IPS-18c (cell line): ENCODE measurements at regions not wholly inside any gene's neighbourhood (a gene's known extent, or its start where the extent isn't known, plus 50 kb on each side); places are given as distances from the start of the nearest gene placed in this dataset.

ENCODE experiments used
- H3K4me3 ChIP-seq: 2 replicates; pipeline ENCODE4 v1.7.0; 2013; ENCODE audit warnings: low read depth, mild to moderate bottlenecking, low read length, moderate library complexity; ENCODE audit not compliant: insufficient read depth
- H3K9me3 ChIP-seq: one replicate; pipeline ENCODE4 v1.6.1; 2013; ENCODE audit warnings: mild to moderate bottlenecking, low read length, moderate library complexity; ENCODE audit not compliant: control insufficient read depth, insufficient read depth

DNA sequence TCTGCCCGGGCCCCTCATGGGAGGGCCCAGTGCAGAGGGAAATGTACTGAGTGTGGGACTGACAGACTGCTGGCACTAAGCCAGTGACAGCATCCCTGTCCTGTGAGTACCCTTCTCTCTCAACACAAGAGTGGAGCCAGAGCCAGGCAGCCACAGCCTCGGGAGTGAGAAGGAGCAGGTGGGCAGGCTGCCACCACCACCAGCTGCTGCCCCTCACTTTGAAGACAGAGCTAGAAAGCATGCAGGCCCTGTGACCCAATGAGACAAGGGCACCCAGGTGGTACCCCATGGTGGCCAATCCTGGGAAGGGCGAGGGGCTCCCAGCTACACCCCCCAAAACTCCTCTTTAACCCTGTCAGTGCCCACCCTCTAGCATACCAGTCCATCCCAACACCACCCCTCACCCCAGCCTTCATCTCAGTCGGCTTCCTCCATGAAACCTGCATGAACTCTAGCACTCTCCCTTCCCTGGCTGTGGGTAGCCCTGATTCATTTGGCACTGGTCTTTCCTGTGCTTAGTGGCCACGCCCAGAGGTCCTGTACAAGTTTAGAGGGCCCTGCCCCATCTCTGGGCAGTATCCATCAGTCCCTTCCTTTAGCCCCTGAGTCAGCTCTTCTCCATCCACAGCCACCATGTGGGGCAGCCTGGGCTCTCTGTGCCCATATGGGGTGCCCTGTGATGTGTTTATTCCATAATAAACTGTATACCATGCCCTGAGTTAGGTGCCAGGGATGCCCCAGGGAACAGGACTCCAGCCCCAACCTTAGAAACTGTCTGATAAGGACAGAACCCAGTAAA lies 207.0 kb upstream of the ZMIZ1 start:
- no peaks in the 10 kb centered on the region for H3K9me3 ChIP-seq
- H3K4me3 ChIP-seq: no peak overlapping the region

DNA sequence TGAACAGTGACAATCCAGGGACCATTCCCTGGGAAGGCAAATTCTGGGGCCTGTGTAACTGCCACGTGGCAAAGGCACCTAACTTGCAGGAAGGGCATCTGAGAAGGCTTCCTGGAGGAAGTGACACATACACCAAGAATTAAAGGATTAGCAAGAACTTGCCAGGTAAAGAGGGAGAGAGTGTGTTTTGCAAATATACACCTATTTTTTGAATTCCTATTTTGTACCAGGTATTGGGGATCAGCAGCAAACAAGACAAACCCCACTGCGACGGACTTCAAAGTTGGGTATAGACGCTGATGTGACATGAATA lies 206.5 kb upstream of the ZMIZ1 start:
- no peak overlapping the region for H3K4me3 ChIP-seq
- H3K9me3 ChIP-seq: no peaks in the 10 kb centered on the region

DNA sequence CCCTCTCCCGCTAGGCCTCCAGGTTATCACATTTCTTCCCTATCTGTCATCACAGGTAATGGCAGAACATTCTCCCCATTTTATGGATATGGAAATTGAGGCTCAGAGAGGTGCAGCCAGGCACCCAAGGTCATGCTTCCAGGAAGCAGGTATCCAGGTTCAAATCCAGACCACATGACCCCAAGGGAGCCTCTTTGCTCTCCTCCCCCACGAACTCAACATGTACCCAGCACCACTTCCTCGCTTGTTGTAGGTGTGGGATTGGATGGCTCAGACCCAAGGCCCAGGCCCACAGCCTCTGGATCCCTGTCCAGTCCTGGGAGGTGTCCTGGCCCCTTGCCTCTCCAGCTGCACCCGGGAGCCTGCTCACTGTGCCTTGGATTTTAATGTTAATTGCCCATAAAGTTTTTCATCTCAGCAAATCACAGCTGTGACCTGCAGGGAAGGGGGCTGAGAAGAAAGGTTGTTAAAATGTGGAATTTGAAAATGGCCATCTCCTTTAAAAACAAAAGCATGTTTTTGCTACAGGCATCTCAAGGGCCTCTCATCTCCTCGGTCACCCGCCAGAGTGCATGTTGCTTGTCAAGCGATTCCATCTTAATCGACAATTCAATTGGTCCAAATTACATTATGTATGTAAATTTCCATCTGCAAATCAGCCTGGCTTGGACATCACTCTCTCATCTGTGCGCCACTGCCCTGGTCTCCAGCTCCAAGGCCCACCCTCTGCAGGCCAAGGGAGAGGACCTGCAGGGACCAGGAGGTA lies 205.4 kb upstream of the ZMIZ1 start:
- Histone ChIP-seq H3K4me3 (no peak overlapping the region), H3K9me3 (no peaks in the 10 kb centered on the region)

DNA sequence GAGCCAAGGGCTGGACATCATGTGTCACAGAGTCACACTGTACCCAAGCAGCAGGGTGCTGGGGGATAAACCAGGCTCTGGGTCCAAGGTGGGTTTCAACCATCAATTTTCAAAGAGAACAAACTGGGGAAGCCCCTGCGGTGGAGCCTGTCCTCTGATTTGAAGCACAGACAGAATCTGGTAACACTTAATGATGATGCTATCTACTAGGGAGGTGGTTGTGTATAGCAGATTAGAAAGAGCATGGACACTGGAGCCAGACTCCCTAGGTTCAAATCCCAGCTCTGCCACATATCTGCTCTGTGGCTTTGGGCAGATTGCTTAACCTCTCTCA lies 204.9 kb upstream of the ZMIZ1 start:
- Histone ChIP-seq H3K4me3 (no peak overlapping the region), H3K9me3 (no peaks in the 10 kb centered on the region)

DNA sequence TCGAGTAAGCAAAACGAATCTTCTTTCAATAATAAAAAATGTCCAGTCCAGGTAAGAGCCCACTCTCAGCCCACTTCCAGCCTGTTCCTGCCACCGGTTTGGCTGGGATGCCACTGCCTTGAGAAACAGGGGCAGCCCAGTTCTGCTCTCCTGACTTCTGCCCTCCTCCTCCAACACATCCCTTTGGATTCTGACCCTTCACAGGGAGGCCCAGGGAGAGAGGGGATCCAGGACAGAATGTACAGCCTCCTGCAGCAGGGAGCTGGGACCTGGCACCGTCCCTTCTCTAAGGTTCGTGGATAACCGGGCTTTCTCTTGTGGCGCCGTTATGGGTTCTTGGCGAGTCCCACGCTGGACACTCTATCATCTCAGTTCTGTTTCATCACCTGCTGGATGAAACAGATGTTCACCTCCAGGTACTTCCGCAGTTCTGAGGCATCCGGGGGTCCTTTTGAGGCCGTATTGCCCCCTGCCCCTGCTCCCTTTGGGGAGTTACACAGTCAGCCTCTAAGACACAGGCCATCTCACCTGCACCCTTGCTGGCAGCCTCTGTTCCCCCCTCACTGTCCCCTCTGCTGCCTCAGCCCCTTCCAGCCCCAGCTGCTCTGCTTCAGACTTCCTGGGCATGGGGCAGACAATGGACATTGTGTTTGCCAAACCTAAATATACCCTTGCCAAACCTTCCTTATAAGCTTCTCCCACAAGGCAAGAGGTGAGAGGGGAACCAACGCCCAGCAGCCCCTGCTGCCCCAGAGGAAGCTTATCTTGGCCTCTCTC lies 203.8 kb upstream of the ZMIZ1 start:
- Histone ChIP-seq H3K4me3 (no peak overlapping the region), H3K9me3 (no peaks in the 10 kb centered on the region)

DNA sequence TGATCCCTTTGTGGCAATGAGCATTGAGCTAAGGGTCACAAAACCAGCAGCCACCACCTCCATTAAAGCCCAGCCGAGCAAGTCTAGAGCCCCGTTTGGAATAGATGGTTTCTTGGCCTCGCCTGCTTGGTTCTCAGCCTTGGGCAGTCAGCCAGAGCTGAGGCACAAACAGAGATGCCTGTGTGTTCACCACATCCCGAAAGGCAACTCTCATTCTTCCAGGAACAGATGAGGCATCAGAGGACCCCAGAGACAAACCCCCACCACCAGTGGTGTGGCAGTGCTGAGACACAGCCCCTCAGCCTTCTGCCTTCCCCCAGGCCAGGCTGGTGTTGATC lies 203.3 kb upstream of the ZMIZ1 start:
- H3K9me3 ChIP-seq: no peaks in the 10 kb centered on the region
- no peak overlapping the region for H3K4me3 ChIP-seq

DNA sequence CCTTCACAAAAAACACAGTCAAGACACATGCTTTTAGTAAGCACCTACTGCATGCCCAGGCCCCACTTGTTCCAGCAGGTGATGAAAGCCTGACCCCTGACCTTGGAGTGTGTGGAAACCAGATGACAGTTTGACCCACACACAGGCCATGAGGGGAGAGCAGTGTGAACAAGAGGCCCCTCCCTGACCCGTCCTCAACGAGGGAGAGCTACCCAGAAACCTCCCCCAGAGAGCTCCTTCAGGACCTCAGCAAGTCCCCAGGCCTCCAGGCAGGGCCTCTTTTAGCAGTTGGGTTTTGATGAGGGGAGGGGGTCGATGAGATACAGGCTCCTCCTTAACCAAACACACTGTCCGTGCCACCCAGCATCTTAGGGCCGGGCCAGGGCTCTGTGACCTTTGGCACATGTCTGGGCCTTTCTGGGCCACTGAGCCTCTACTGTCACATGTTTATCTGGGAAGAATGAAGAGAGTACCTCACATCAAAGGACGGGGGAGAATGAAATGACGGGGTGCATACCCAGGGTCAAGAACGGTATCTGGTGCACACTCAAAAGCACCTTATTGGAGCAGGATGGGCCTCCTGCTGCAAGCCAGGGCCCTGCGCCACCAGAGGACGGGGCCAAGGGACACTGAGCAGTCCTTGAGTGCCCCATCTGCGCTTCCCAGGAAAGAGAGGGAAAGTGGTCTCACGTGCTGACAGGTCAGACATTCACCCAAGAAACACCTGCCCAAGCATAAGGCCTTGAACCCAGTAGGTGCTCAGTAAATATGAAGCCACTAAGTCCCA lies 202.6 kb upstream of the ZMIZ1 start:
- no peak overlapping the region for H3K4me3 ChIP-seq
- no peaks in the 10 kb centered on the region for H3K9me3 ChIP-seq

DNA sequence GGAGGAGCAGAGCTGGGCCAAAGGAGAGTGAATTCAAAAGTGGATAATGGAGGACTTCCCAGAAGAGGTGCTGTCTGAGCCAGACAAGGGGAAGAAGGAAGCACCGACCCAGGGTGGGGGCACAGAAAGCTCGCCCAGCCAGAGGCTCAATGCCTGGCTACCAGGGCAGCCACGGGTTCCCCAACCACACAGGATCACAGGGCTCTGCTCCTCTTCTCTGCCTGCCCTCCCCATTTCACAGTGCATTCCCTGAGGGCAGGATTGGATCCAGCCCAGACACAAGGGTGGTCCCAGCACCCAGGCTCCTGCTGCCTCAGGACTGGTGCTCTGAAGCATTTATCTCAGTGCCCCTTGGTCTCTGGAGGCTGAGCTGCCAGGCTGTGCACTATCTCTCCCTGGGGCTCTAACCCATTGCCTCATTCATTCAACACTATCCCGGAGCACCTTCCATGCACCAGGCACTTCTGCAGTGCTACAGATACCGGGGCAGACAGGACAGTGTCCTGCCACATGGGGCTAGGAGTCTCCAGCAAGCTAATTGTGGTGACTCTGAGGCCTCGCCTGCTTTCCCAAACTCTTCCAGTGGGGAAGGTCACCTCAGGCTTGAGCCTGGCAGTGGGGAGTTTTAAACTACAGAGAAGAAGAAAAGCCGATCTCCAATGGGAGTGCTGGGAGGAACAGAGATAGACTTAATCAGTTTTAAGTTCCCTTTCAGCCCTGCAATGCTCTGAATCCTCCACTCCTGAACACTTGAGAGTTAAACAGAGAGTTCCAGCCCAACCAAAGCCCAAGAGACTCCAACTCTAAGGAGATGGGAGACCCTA lies 201.8 kb upstream of the ZMIZ1 start:
- H3K9me3 ChIP-seq: no peaks in the 10 kb centered on the region
- no peak overlapping the region for H3K4me3 ChIP-seq

DNA sequence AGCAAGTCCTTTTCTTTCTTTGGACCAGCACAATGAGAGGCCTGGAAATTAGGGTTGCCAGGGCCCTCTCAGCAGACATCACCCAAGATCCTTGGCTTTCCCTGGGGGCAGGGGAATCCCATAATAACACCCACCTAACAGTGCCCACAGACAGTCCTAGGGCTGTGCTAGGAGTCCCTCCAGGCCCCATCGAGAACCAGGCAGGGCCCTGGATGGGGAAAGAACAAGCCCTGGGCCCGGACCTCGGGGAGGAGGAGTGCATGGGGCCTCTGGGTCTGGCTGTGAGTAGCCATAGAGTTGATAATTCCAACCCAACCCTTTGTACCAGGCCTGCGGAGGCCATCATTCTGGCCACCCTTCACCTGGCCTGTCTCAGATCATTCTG lies 201.2 kb upstream of the ZMIZ1 start:
- Histone ChIP-seq H3K9me3 (no peaks in the 10 kb centered on the region), H3K4me3 (no peak overlapping the region)

DNA sequence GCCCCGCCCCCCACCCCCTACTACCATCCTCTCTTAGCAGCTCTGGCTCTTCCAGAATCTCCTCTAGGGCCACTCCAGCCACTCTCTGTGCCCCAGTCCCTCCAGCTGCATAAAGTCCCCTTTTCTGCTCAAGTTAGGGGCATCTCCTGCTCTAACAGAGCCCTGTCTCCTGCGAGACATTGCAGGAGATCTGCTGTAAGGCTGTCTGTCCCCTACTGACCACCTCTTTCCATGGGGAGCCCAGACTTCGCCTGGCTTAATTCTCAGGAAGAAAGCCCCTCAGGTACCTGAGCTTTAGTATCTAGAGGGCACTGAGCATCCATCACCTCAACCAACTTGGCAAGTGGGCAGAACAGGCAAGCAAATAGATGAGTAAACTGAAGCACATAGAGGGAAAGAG lies 200.7 kb upstream of the ZMIZ1 start:
- Histone ChIP-seq H3K9me3 (no peaks in the 10 kb centered on the region), H3K4me3 (no peak overlapping the region)

DNA sequence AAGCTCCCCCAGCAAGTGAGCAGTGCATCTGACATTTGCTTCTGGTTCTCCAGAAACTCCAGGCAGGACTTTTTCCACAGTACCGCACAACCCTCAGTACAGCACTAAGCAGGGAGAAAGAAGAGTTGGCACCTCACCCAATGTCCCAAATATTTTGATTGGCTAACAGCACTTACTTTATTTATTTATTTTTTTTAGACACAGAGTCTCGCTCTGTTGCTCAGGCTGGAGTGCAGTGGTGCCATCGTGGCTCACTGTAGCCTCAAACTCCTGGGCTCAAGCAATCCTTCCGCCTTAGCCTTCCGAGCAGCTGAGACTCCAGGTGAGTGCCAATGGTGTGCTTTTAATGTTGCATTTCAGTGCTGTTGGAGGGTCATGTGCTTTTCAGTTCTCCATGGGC lies 200.3 kb upstream of the ZMIZ1 start:
- Histone ChIP-seq H3K9me3 (no peaks in the 10 kb centered on the region), H3K4me3 (no peak overlapping the region)

DNA sequence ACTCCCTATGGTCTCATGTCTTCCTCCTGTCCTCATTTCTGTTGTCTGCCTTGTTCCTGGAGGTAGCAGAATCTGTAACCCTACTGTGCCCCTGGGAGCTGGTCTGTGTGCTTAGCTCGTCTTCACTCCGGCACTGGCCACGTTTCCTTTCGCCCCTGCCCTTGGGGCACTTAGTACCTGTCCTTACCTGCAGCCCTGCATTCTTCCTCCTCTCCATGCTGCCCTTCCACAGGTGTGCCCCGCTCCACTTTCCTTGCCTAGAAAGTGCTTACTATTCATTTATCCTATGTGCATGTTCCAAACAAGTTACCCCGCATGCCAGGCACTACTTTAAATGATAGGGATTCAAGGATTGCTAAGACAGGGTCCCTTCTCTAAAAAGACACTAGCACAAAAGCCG lies 199.9 kb upstream of the ZMIZ1 start:
- no peaks in the 10 kb centered on the region for H3K9me3 ChIP-seq
- no peak overlapping the region for H3K4me3 ChIP-seq

DNA sequence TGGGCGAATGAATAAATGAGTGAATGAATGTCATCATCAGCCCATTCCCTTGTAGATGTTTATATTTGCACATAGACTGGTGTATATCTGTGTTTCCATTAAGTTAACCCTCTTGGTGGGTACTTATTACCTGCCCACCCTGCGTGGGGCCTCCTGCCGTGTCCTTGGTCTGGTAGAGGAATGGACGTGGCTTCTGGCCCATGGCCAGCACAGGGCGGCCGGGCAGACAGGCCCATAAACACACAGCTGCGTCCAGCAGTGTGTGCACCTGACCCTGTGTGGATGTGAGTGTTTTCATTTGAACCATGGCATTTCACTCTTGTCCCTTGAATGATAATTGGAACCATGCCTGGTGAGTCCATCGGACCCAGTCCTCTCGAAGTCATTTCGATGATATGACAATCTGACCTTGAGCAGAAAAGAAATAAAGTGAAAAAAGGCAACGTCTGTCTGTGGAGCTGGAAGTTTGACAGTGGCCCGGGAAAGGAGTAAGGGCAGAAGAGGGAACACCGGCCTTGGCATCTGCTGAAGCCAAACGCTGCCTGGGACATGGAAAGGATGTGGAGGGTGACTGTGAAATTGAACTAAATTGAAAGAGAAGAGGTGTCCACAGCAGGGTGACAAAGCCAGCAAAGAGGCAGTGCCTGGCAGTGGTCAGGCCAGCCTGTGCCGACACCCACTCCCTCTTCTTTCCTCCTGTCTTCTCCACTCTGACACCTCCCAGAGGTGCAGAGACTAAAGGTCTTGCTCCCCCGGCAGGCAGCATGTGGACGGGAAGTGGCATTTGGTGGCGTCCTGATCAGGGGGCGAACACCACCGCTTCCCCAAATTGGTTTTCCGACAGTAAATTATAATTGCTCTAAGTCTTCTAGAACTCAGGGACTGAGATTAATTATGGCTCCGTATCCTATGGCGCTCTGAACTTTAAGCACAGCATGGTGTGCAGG lies 199.0 kb upstream of the ZMIZ1 start:
- H3K4me3 ChIP-seq: no peak overlapping the region
- no peaks in the 10 kb centered on the region for H3K9me3 ChIP-seq

DNA sequence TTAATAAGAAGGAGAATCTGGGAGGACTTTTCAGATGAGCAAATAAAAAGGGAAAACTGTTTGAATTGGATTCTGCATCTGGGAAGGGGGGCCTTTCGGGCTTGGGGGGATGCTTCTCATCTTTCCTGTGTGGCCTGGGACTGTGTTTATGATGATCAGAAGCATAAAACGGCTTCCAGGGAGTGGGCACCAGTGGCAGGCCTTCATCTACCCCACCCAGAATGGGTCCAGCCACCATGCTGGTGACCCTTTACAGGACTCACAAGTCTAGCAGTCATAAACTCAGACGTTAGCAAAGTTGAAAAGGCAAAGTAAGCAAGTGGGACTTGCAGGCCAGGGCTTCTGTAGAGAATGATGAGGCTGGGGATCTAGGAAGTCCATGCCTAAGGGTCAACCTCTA lies 198.3 kb upstream of the ZMIZ1 start:
- H3K9me3 ChIP-seq: no peaks in the 10 kb centered on the region
- no peak overlapping the region for H3K4me3 ChIP-seq

DNA sequence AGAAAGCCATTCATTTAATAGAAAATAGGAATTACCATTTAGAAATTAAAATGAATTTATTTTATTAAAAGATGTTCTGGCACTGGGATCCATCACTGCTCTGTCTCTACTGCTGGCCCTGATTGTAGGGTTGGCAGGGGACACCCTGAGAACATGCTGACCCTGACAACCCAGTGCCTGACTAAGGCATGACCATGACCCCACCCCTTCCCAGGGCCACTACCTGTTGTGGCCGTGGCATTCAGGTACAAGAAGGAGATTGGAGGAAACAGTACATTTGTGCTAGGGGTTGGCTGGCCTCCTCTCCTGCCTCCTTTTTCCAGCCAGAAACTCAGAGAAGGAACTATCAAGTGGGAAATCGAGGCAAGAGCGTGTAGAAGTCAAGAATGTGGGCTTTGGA lies 197.0 kb upstream of the ZMIZ1 start:
- Histone ChIP-seq H3K4me3 (no peak overlapping the region), H3K9me3 (no peaks in the 10 kb centered on the region)

DNA sequence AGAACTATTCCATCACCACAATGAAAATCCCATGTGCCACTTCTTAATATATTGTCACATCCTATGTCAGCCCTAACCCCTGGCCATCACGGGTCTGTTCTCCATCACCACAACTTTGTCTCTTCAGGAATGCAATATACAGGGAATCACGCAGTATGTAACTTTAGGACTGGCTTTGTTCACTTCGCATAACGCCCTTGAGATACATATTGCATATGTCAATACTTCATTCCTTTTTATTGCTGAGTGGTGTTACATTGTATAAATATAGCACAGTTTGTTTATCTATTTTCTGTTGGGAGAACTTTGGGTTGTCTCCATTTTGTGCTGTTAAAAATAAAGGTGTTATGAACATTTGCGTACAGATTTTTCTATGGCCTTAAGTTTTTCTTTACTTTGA lies 195.4 kb upstream of the ZMIZ1 start:
- Histone ChIP-seq H3K4me3 (no peak overlapping the region), H3K9me3 (no peaks in the 10 kb centered on the region)
